ENCODE measurements at regions not wholly inside any gene's neighbourhood (a gene's known extent, or its start where the extent isn't known, plus 50 kb on each side); places are given as distances from the start of the nearest gene placed in this dataset.

GRCh38 chr15:61501815-61502389 is 272.8 kb upstream of the RORA start:
- no peak for TF ChIP-seq CTCF (IDR thresholded peaks at IDR 0.05; ENCODE audit: low read length)
- no peak for TF ChIP-seq EZH2 (IDR thresholded peaks at IDR 0.05; ENCODE audit: borderline replicate concordance, low read length)
